NCI-H2196 treated with DMSO at 0.1 percent for 48 hours (cell line): ENCODE measurements at regions not wholly inside any gene's neighbourhood (a gene's known extent, or its start where the extent isn't known, plus 50 kb on each side); places are given as distances from the start of the nearest gene placed in this dataset.

ENCODE experiments used
- DNase-seq: peaks from one replicate; lab custom pipeline; 2025; ENCODE audit not compliant: unreplicated experiment; lab: John Stamatoyannopoulos, UW

GRCh38 chr19:33898062-33898677 lies 101.5 kb downstream of the KCTD15 start:
- DNase-seq, result no peak

- no peak for DNase-seq
Observed at GRCh38 chr19:33900817-33901216, 104.1 kb downstream of the KCTD15 start.

- DNase-seq, result no peak
Observed at GRCh38 chr19:33902395-33902794, 105.7 kb downstream of the KCTD15 start.

GRCh38 chr19:33902802-33903488 lies 106.3 kb downstream of the KCTD15 start:
- no peak for DNase-seq

GRCh38 chr19:33903489-33903850 lies 106.8 kb downstream of the KCTD15 start:
- DNase-seq, result no peak

GRCh38 chr19:33904681-33905080 lies 108.0 kb downstream of the KCTD15 start:
- no peak for DNase-seq

- no peak for DNase-seq
Observed at GRCh38 chr19:33905473-33905936, 108.8 kb downstream of the KCTD15 start.

GRCh38 chr19:33905937-33906577 lies 109.4 kb downstream of the KCTD15 start:
- no peak for DNase-seq

- DNase-seq, result no peak
Observed at GRCh38 chr19:33906578-33907335, 110.1 kb downstream of the KCTD15 start.

- no peak for DNase-seq
Observed at GRCh38 chr19:33910922-33911321, 114.3 kb downstream of the KCTD15 start.

- no peak for DNase-seq
Observed at GRCh38 chr19:33914599-33914998, 117.9 kb downstream of the KCTD15 start.

GRCh38 chr19:33916792-33917191 lies 120.1 kb downstream of the KCTD15 start:
- DNase-seq, result no peak

- DNase-seq, result no peak
Observed at GRCh38 chr19:33919291-33919690, 122.6 kb downstream of the KCTD15 start.

GRCh38 chr19:33921165-33921564 lies 124.5 kb downstream of the KCTD15 start:
- no peak for DNase-seq

GRCh38 chr19:33926306-33926705 lies 129.6 kb downstream of the KCTD15 start:
- no peak for DNase-seq

- no peak for DNase-seq
Observed at GRCh38 chr19:33927789-33928457, 131.3 kb downstream of the KCTD15 start.

GRCh38 chr19:33928458-33928950 lies 131.8 kb downstream of the KCTD15 start:
- DNase-seq, result no peak

- DNase-seq, result no peak
Observed at GRCh38 chr19:33933931-33934330, 137.3 kb downstream of the KCTD15 start.

GRCh38 chr19:33938821-33939220 lies 142.2 kb downstream of the KCTD15 start:
- no peak for DNase-seq

- DNase-seq, result no peak
Observed at GRCh38 chr19:33941133-33941532, 144.5 kb downstream of the KCTD15 start.
